Endothelial cell of umbilical vein (primary cell): ENCODE measurements at regions not wholly inside any gene's neighbourhood (a gene's known extent, or its start where the extent isn't known, plus 50 kb on each side); places are given as distances from the start of the nearest gene placed in this dataset.

Experiments
- BruUV-seq: library from RNA; stranded (reverse); fragments of 400-500 nt; replicated peaks from 2 replicates; lab custom pipeline; 2021; lab: Mats Ljungman, UMichigan
- CTCF ChIA-PET: fragments of 300-600, 350-600 bp; sonication (Branson Sonifier 250); formaldehyde crosslinking; loops from one replicate; lab custom pipeline; 2021; ENCODE audit warnings: antibody characterized with exemption, inconsistent platforms; lab: Charles Lee
- POLR2A ChIA-PET: fragments of 300-600, 350-600 bp; sonication (Branson Sonifier 250); formaldehyde crosslinking; loops from one replicate; lab custom pipeline; 2021; ENCODE audit warnings: antibody characterized with exemption, inconsistent platforms; lab: Charles Lee
- DNase-seq: peaks from one replicate; pipeline ENCODE4 v3.0.0-alpha.2; 2011; ENCODE audit warnings: low read depth, low spot score
- FAIRE-seq: peaks from 2 replicates; lab custom pipeline; 2011; peaks lifted over from hg19 to GRCh38; lab: Jason Lieb, UNC
- H2AFZ ChIP-seq: 2 replicates; pipeline ENCODE4 v1.6.0; 2012; ENCODE audit warnings: low read depth, low read length, control low read depth, inconsistent platforms
- H3K27ac ChIP-seq: 2 replicates; pipeline ENCODE4 v1.5.1; 2011; ENCODE audit warnings: low read depth, mild to moderate bottlenecking, control low read depth, low read length, moderate library complexity; ENCODE audit not compliant: insufficient read depth
- H3K27me3 ChIP-seq, 2 experiments: 2 replicates each; pipeline versions ENCODE4 v1.6.0 to v1.6.1; 2011; ENCODE audit warnings: low read length in 2 of 2, mixed read lengths in 1 of 2; ENCODE audit not compliant: control insufficient read depth in 2 of 2, insufficient read depth in 2 of 2
- H3K36me3 ChIP-seq, 2 experiments: 2 replicates in 1 of 2; 3 replicates in 1 of 2; pipeline ENCODE4 v1.5.1; 2011; ENCODE audit warnings: low read length in 2 of 2, mild to moderate bottlenecking in 1 of 2, moderate library complexity in 1 of 2; ENCODE audit not compliant: control insufficient read depth in 2 of 2, insufficient read depth in 2 of 2; ENCODE audit errors: extremely low read depth in 1 of 2
- H3K4me1 ChIP-seq: 3 replicates; pipeline ENCODE4 v1.5.1; 2011; ENCODE audit warnings: mild to moderate bottlenecking, low read length; ENCODE audit not compliant: control insufficient read depth, insufficient read depth; ENCODE audit errors: extremely low read depth
- H3K4me2 ChIP-seq: 2 replicates; pipeline ENCODE4 v1.6.1; 2011; ENCODE audit warnings: low read length, control low read depth, mixed read lengths; ENCODE audit not compliant: insufficient read depth
- H3K4me3 ChIP-seq, 3 experiments: fragments of 200-600 bp in 1 of 3; sonication (generic), shearing (Covaris generic) in 1 of 3; replicated peaks in 1 of 3; 2 replicates each; pipeline ENCODE4 v1.5.1; 2011 to 2016; ENCODE audit warnings: control low read depth in 3 of 3, low read length in 3 of 3, mild to moderate bottlenecking in 2 of 3, inconsistent platforms in 1 of 3, low read depth in 1 of 3, moderate library complexity in 1 of 3; ENCODE audit not compliant: insufficient read depth in 1 of 3
- H3K79me2 ChIP-seq: 2 replicates; pipeline ENCODE4 v1.6.0; 2012; ENCODE audit warnings: low read length, inconsistent platforms; ENCODE audit not compliant: control insufficient read depth, insufficient read depth
- H3K9ac ChIP-seq: replicated peaks from 2 replicates; pipeline ENCODE3; 2011; ENCODE audit warnings: low read length, control low read depth; ENCODE audit not compliant: insufficient read depth; ENCODE audit errors: extremely low read depth
- H3K9me1 ChIP-seq: replicated peaks from 3 replicates; pipeline ENCODE4 v1.6.0; 2011; ENCODE audit warnings: mild to moderate bottlenecking, low read length; ENCODE audit not compliant: control insufficient read depth, insufficient read depth; ENCODE audit errors: extremely low read depth
- H3K9me3 ChIP-seq: replicated peaks from 2 replicates; pipeline ENCODE4 v1.5.1; 2012; ENCODE audit warnings: low read length, inconsistent platforms; ENCODE audit not compliant: control insufficient read depth, insufficient read depth
- H4K20me1 ChIP-seq: replicated peaks from 2 replicates; pipeline ENCODE3; 2011; ENCODE audit warnings: mild to moderate bottlenecking, low read length; ENCODE audit not compliant: control insufficient read depth, insufficient read depth; ENCODE audit errors: extremely low read depth
- EZH2 ChIP-seq: IDR thresholded peaks from 2 replicates; pipeline ENCODE4 v1.6.1; 2012; ENCODE audit warnings: borderline replicate concordance, low read depth, mild to moderate bottlenecking, moderate library complexity, low read length, inconsistent platforms; ENCODE audit not compliant: severe bottlenecking
- FOS ChIP-seq: IDR thresholded peaks from 2 replicates; pipeline ENCODE4 v1.6.1; 2011; ENCODE audit warnings: mild to moderate bottlenecking, low read length, moderate library complexity, borderline replicate concordance; ENCODE audit not compliant: insufficient read depth
- GATA2 ChIP-seq: IDR thresholded peaks from 2 replicates; pipeline ENCODE4 v1.7.0; 2011; ENCODE audit warnings: low read depth, mild to moderate bottlenecking, moderate library complexity, mixed read lengths, low read length; ENCODE audit not compliant: insufficient read length, insufficient read depth
- JUN ChIP-seq: IDR thresholded peaks from 2 replicates; pipeline ENCODE4 v1.6.1; 2011; ENCODE audit warnings: borderline replicate concordance, low read depth; ENCODE audit not compliant: insufficient read length, insufficient read depth
- MYC ChIP-seq: IDR thresholded peaks from one replicate; pipeline ENCODE4 v1.6.1; 2011; ENCODE audit warnings: mild to moderate bottlenecking, low read depth, low read length
- POLR2A ChIP-seq: IDR thresholded peaks from 2 replicates; pipeline ENCODE4 v1.6.1; 2012; ENCODE audit warnings: low read depth, mild to moderate bottlenecking, control low read depth, low read length
- POLR2AphosphoS5 ChIP-seq: IDR thresholded peaks from 2 replicates; pipeline ENCODE4 v1.6.1; 2012; ENCODE audit warnings: low read depth, mild to moderate bottlenecking, control low read depth, low read length, moderate library complexity; ENCODE audit not compliant: insufficient read depth
- dilution Hi-C: fragments of 300-500 bp; cut with MboI; formaldehyde crosslinking; loops from one replicate; pipeline ENCODE4 v1.15.0; 2019; ENCODE audit warnings: low sequenced_read_pairs; ENCODE audit not compliant: extremely low pct_ligation_motif_present
- intact Hi-C: fragments of 100-400 bp; cut with micrococcal nuclease; formaldehyde crosslinking; loops from one replicate; pipeline ENCODE4 v1.10.0; 2022
- TF ChIP-seq, protein P1 (sequence below): IDR thresholded peaks from 2 replicates; pipeline ENCODE4 v1.6.1; 2011; ENCODE audit not compliant: insufficient read depth, insufficient read length
- TF ChIP-seq, protein P2 (sequence below), 2 donors: IDR thresholded peaks; 1 replicate in 1 of 2; 2 replicates in 1 of 2; pipeline ENCODE4 v1.5.1; 2011; ENCODE audit warnings: low read length in 2 of 2, mild to moderate bottlenecking in 2 of 2, moderate library complexity in 2 of 2, control low read depth in 1 of 2, inconsistent platforms in 1 of 2, low read depth in 1 of 2; ENCODE audit not compliant: insufficient read depth in 1 of 2; ENCODE audit errors: extremely low read depth in 1 of 2

DNA sequence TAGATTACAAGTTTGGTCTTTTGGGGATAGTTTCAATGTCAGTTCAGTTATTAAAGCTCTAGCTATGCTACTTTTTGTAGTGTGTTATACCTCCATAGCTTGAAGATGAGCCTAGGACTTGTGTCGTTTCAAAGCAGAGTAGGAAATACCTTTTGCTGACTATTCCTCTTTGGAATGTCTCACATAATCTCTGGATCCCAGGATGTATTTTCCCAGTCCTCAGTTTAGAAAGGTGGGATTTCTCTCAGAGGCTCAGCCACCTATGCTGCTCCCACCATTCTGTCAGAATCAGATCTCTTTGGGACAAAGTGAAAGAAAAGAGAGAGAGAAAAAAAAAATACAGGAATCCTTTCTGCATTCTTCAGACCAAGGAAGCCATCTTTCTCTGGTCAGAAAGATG is 567.5 kb upstream of the IMPG1 start:
- intact Hi-C loops (no loop called here), dilution Hi-C loops (no loop called here)
- Histone ChIP-seq H3K79me2 (no peaks in the 10 kb centered on the region), H3K36me3 (no peaks in the 10 kb centered on the region), H3K4me2 (no peak overlapping the region), H3K27ac (no peak overlapping the region), H3K4me1 (no peaks in the 10 kb centered on the region), H4K20me1 (no peaks in the 10 kb centered on the region), H2AFZ (no peak overlapping the region), H3K27me3 (peaks cover 0 to 2% of the 10 kb centered on the region in 2 experiments), H3K4me3 (no peak overlapping the region), H3K9me1 (no peaks in the 10 kb centered on the region), H3K9ac (no peak overlapping the region), H3K9me3 (no peaks in the 10 kb centered on the region)
- BruUV-seq: no TSS peak
- CTCF ChIA-PET: interaction anchor here (2.3 kb wide), 1 partner anchor 16 kb away, joined by 5 read pairs; no protein-coding TSS in a partner anchor
- no peak for FAIRE-seq
- no peak for TF ChIP-seq POLR2A
- no peak for TF ChIP-seq MYC
- TF ChIP-seq JUN: no peak
- no peak for TF ChIP-seq FOS
- no peak for TF ChIP-seq EZH2
- TF ChIP-seq POLR2AphosphoS5: no peak
- TF ChIP-seq GATA2: no peak
- TF ChIP-seq, protein P1, sequence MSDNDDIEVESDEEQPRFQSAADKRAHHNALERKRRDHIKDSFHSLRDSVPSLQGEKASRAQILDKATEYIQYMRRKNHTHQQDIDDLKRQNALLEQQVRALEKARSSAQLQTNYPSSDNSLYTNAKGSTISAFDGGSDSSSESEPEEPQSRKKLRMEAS: no peak
- TF ChIP-seq, protein P2, sequence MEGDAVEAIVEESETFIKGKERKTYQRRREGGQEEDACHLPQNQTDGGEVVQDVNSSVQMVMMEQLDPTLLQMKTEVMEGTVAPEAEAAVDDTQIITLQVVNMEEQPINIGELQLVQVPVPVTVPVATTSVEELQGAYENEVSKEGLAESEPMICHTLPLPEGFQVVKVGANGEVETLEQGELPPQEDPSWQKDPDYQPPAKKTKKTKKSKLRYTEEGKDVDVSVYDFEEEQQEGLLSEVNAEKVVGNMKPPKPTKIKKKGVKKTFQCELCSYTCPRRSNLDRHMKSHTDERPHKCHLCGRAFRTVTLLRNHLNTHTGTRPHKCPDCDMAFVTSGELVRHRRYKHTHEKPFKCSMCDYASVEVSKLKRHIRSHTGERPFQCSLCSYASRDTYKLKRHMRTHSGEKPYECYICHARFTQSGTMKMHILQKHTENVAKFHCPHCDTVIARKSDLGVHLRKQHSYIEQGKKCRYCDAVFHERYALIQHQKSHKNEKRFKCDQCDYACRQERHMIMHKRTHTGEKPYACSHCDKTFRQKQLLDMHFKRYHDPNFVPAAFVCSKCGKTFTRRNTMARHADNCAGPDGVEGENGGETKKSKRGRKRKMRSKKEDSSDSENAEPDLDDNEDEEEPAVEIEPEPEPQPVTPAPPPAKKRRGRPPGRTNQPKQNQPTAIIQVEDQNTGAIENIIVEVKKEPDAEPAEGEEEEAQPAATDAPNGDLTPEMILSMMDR (IDR thresholded peaks at IDR 0.05; ENCODE audit: extremely low read depth in 1 of 2, insufficient read depth in 1 of 2, low read depth in 1 of 2, low read length in 2 of 2): no peak
- POLR2A ChIA-PET: no interaction called here
- no peak for DNase-seq
